Endothelial cell of umbilical vein (primary cell): ENCODE measurements at regions not wholly inside any gene's neighbourhood (a gene's known extent, or its start where the extent isn't known, plus 50 kb on each side); places are given as distances from the start of the nearest gene placed in this dataset.

Source experiments
- BruUV-seq: library from RNA; stranded (reverse); fragments of 400-500 nt; replicated peaks from 2 replicates; lab custom pipeline; 2021; lab: Mats Ljungman, UMichigan
- CTCF ChIA-PET: fragments of 300-600, 350-600 bp; sonication (Branson Sonifier 250); formaldehyde crosslinking; loops from one replicate; lab custom pipeline; 2021; ENCODE audit warnings: antibody characterized with exemption, inconsistent platforms; lab: Charles Lee
- POLR2A ChIA-PET: fragments of 300-600, 350-600 bp; sonication (Branson Sonifier 250); formaldehyde crosslinking; loops from one replicate; lab custom pipeline; 2021; ENCODE audit warnings: antibody characterized with exemption, inconsistent platforms; lab: Charles Lee
- DNase-seq: peaks from one replicate; pipeline ENCODE4 v3.0.0-alpha.2; 2011; ENCODE audit warnings: low read depth, low spot score
- FAIRE-seq: peaks from 2 replicates; lab custom pipeline; 2011; peaks lifted over from hg19 to GRCh38; lab: Jason Lieb, UNC
- H2AFZ ChIP-seq: 2 replicates; pipeline ENCODE4 v1.6.0; 2012; ENCODE audit warnings: low read depth, low read length, control low read depth, inconsistent platforms
- H3K27ac ChIP-seq: 2 replicates; pipeline ENCODE4 v1.5.1; 2011; ENCODE audit warnings: low read depth, mild to moderate bottlenecking, control low read depth, low read length, moderate library complexity; ENCODE audit not compliant: insufficient read depth
- H3K27me3 ChIP-seq, 2 experiments: 2 replicates each; pipeline versions ENCODE4 v1.6.0 to v1.6.1; 2011; ENCODE audit warnings: low read length in 2 of 2, mixed read lengths in 1 of 2; ENCODE audit not compliant: control insufficient read depth in 2 of 2, insufficient read depth in 2 of 2
- H3K36me3 ChIP-seq, 2 experiments: 2 replicates in 1 of 2; 3 replicates in 1 of 2; pipeline ENCODE4 v1.5.1; 2011; ENCODE audit warnings: low read length in 2 of 2, mild to moderate bottlenecking in 1 of 2, moderate library complexity in 1 of 2; ENCODE audit not compliant: control insufficient read depth in 2 of 2, insufficient read depth in 2 of 2; ENCODE audit errors: extremely low read depth in 1 of 2
- H3K4me1 ChIP-seq: 3 replicates; pipeline ENCODE4 v1.5.1; 2011; ENCODE audit warnings: mild to moderate bottlenecking, low read length; ENCODE audit not compliant: control insufficient read depth, insufficient read depth; ENCODE audit errors: extremely low read depth
- H3K4me2 ChIP-seq: 2 replicates; pipeline ENCODE4 v1.6.1; 2011; ENCODE audit warnings: low read length, control low read depth, mixed read lengths; ENCODE audit not compliant: insufficient read depth
- H3K4me3 ChIP-seq, 3 experiments: fragments of 200-600 bp in 1 of 3; sonication (generic), shearing (Covaris generic) in 1 of 3; replicated peaks in 1 of 3; 2 replicates each; pipeline ENCODE4 v1.5.1; 2011 to 2016; ENCODE audit warnings: control low read depth in 3 of 3, low read length in 3 of 3, mild to moderate bottlenecking in 2 of 3, inconsistent platforms in 1 of 3, low read depth in 1 of 3, moderate library complexity in 1 of 3; ENCODE audit not compliant: insufficient read depth in 1 of 3
- H3K79me2 ChIP-seq: 2 replicates; pipeline ENCODE4 v1.6.0; 2012; ENCODE audit warnings: low read length, inconsistent platforms; ENCODE audit not compliant: control insufficient read depth, insufficient read depth
- H3K9ac ChIP-seq: replicated peaks from 2 replicates; pipeline ENCODE3; 2011; ENCODE audit warnings: low read length, control low read depth; ENCODE audit not compliant: insufficient read depth; ENCODE audit errors: extremely low read depth
- H3K9me1 ChIP-seq: replicated peaks from 3 replicates; pipeline ENCODE4 v1.6.0; 2011; ENCODE audit warnings: mild to moderate bottlenecking, low read length; ENCODE audit not compliant: control insufficient read depth, insufficient read depth; ENCODE audit errors: extremely low read depth
- H3K9me3 ChIP-seq: replicated peaks from 2 replicates; pipeline ENCODE4 v1.5.1; 2012; ENCODE audit warnings: low read length, inconsistent platforms; ENCODE audit not compliant: control insufficient read depth, insufficient read depth
- H4K20me1 ChIP-seq: replicated peaks from 2 replicates; pipeline ENCODE3; 2011; ENCODE audit warnings: mild to moderate bottlenecking, low read length; ENCODE audit not compliant: control insufficient read depth, insufficient read depth; ENCODE audit errors: extremely low read depth
- CTCF ChIP-seq, 2 donors: IDR thresholded peaks; 1 replicate in 1 of 2; 2 replicates in 1 of 2; pipeline ENCODE4 v1.5.1; 2011; ENCODE audit warnings: low read length in 2 of 2, mild to moderate bottlenecking in 2 of 2, moderate library complexity in 2 of 2, control low read depth in 1 of 2, inconsistent platforms in 1 of 2, low read depth in 1 of 2; ENCODE audit not compliant: insufficient read depth in 1 of 2; ENCODE audit errors: extremely low read depth in 1 of 2
- EZH2 ChIP-seq: IDR thresholded peaks from 2 replicates; pipeline ENCODE4 v1.6.1; 2012; ENCODE audit warnings: borderline replicate concordance, low read depth, mild to moderate bottlenecking, moderate library complexity, low read length, inconsistent platforms; ENCODE audit not compliant: severe bottlenecking
- FOS ChIP-seq: IDR thresholded peaks from 2 replicates; pipeline ENCODE4 v1.6.1; 2011; ENCODE audit warnings: mild to moderate bottlenecking, low read length, moderate library complexity, borderline replicate concordance; ENCODE audit not compliant: insufficient read depth
- GATA2 ChIP-seq: IDR thresholded peaks from 2 replicates; pipeline ENCODE4 v1.7.0; 2011; ENCODE audit warnings: low read depth, mild to moderate bottlenecking, moderate library complexity, mixed read lengths, low read length; ENCODE audit not compliant: insufficient read length, insufficient read depth
- JUN ChIP-seq: IDR thresholded peaks from 2 replicates; pipeline ENCODE4 v1.6.1; 2011; ENCODE audit warnings: borderline replicate concordance, low read depth; ENCODE audit not compliant: insufficient read length, insufficient read depth
- MYC ChIP-seq: IDR thresholded peaks from one replicate; pipeline ENCODE4 v1.6.1; 2011; ENCODE audit warnings: mild to moderate bottlenecking, low read depth, low read length
- POLR2A ChIP-seq: IDR thresholded peaks from 2 replicates; pipeline ENCODE4 v1.6.1; 2012; ENCODE audit warnings: low read depth, mild to moderate bottlenecking, control low read depth, low read length
- POLR2AphosphoS5 ChIP-seq: IDR thresholded peaks from 2 replicates; pipeline ENCODE4 v1.6.1; 2012; ENCODE audit warnings: low read depth, mild to moderate bottlenecking, control low read depth, low read length, moderate library complexity; ENCODE audit not compliant: insufficient read depth
- dilution Hi-C: fragments of 300-500 bp; cut with MboI; formaldehyde crosslinking; loops from one replicate; pipeline ENCODE4 v1.15.0; 2019; ENCODE audit warnings: low sequenced_read_pairs; ENCODE audit not compliant: extremely low pct_ligation_motif_present
- intact Hi-C: fragments of 100-400 bp; cut with micrococcal nuclease; formaldehyde crosslinking; loops from one replicate; pipeline ENCODE4 v1.10.0; 2022
- TF ChIP-seq, protein P1 (sequence below): IDR thresholded peaks from 2 replicates; pipeline ENCODE4 v1.6.1; 2011; ENCODE audit not compliant: insufficient read depth, insufficient read length

GRCh38 chr3:18732474-18732873 lies 307.3 kb upstream of the SATB1 start:
- Histone ChIP-seq H3K9ac (no peak overlapping the region), H3K4me3 (no peak overlapping the region), H3K9me1 (no peaks in the 10 kb centered on the region), H2AFZ (no peak overlapping the region), H3K4me1 (no peaks in the 10 kb centered on the region), H3K36me3 (no peaks in the 10 kb centered on the region), H3K27me3 (no peaks in the 10 kb centered on the region), H4K20me1 (no peaks in the 10 kb centered on the region), H3K9me3 (peaks cover 3% of the 10 kb centered on the region), H3K79me2 (no peaks in the 10 kb centered on the region), H3K4me2 (no peak overlapping the region), H3K27ac (no peak overlapping the region)
- CTCF ChIA-PET: no interaction called here
- POLR2A ChIA-PET: no interaction called here
- dilution Hi-C loops (no loop called here), intact Hi-C loops (no loop called here)
- FAIRE-seq (no peak), DNase-seq (no peak)
- BruUV-seq: no TSS peak
- TF ChIP-seq EZH2: no peak
- no peak for TF ChIP-seq POLR2A
- TF ChIP-seq CTCF (IDR thresholded peaks at IDR 0.05; ENCODE audit: extremely low read depth in 1 of 2, insufficient read depth in 1 of 2, low read depth in 1 of 2, low read length in 2 of 2): no peak
- TF ChIP-seq, protein P1, sequence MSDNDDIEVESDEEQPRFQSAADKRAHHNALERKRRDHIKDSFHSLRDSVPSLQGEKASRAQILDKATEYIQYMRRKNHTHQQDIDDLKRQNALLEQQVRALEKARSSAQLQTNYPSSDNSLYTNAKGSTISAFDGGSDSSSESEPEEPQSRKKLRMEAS: no peak
- no peak for TF ChIP-seq JUN
- no peak for TF ChIP-seq FOS
- no peak for TF ChIP-seq GATA2
- no peak for TF ChIP-seq POLR2AphosphoS5
- no peak for TF ChIP-seq MYC
